ENCODE measurements at regions not wholly inside any gene's neighbourhood (a gene's known extent, or its start where the extent isn't known, plus 50 kb on each side); places are given as distances from the start of the nearest gene placed in this dataset.
"Not testable (repeated sequence)": the region's sequence is repeated elsewhere in the genome, so short reads cannot be mapped to it uniquely, and the experiment has no call there.

DNA sequence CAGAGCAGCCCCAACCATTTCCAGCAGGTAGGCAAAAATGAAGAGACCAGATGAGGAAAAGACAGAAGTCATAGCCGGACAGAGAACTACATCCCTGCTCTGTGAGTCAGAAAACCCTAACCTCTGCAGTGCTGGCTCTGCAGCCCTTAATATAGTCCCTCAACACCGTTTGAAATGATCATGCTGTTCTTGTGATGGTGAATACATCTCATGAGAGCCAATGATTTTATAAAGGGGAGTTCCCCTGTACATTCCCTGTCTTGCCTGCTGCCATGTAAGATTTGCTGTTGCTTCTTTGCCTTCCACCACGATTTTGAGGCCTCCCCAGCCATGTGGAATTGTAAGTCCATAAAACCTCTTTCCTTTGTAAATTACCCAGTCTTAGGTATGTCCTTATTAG, 216.8 kb upstream of the RFX3 start:
- TF ChIP-seq, protein P1, sequence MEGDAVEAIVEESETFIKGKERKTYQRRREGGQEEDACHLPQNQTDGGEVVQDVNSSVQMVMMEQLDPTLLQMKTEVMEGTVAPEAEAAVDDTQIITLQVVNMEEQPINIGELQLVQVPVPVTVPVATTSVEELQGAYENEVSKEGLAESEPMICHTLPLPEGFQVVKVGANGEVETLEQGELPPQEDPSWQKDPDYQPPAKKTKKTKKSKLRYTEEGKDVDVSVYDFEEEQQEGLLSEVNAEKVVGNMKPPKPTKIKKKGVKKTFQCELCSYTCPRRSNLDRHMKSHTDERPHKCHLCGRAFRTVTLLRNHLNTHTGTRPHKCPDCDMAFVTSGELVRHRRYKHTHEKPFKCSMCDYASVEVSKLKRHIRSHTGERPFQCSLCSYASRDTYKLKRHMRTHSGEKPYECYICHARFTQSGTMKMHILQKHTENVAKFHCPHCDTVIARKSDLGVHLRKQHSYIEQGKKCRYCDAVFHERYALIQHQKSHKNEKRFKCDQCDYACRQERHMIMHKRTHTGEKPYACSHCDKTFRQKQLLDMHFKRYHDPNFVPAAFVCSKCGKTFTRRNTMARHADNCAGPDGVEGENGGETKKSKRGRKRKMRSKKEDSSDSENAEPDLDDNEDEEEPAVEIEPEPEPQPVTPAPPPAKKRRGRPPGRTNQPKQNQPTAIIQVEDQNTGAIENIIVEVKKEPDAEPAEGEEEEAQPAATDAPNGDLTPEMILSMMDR (IDR thresholded peaks at IDR 0.05; ENCODE audit: low read length, missing control alignments), result no peak
- no peak for DNase-seq (ENCODE audit: low read depth)
- no peak overlapping the region for H3K4me3 ChIP-seq (replicated peaks; ENCODE audit: low read depth, low read length)

DNA sequence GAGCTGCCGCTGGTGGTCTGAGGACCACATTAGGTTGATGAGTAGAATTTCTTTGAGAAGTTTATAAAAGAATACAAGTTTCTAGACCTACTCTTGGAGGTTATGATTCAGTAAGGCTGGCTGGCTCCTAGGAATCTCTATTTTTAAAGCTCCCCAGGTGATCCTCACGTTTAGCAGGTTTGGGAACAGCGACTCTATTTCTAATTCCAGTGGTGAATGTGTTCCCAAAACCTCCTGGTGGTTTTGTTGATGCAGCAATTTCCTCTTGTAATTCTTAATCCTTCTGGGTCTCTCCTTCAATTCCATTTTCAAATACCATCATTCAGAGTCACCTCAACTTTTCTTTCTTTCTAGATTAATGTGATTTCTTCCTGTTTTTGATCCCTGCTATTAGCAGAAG, 215.9 kb upstream of the RFX3 start:
- TF ChIP-seq, protein P1 (IDR thresholded peaks at IDR 0.05; ENCODE audit: low read length, missing control alignments), result no peak
- no peak overlapping the region for H3K4me3 ChIP-seq (replicated peaks; ENCODE audit: low read depth, low read length)
- no peak for DNase-seq (ENCODE audit: low read depth)

DNA sequence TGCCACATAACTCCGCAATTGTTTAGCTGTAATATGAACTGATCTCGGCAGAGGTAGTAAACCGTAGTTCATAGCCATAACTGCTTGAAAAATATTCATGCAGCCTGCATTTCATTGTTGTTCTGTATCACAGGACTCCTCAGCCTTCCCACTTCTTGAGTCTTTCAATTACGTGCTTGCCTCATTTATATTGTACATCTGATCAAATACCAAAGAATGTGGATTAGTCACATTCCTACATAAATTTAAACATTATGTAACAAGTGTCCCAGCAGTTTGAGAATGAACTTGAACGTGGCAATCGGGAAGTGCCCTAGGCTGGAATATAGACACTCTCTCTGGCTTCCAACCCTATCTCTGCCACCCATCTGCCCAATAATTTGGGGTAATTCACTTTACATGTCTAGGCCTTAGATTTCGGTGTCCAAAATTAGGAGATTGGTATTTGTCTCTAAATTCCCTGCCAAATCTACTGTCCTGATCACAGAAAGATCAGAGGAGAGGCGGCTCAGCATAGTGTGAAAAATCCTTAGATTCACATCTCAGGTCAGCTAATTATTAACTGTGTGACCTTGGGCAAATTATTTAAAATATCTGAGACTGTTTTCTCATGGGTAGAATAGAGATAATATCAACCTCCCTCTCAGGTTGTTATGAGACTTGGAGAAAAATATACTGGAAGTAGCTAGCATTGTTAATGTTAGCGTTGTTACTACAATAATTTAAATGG, 215.1 kb upstream of the RFX3 start:
- TF ChIP-seq, protein P1 (IDR thresholded peaks at IDR 0.05; ENCODE audit: low read length, missing control alignments), result no peak
- no peak for DNase-seq (ENCODE audit: low read depth)
- no peak overlapping the region for H3K4me3 ChIP-seq (replicated peaks; ENCODE audit: low read depth, low read length)

DNA sequence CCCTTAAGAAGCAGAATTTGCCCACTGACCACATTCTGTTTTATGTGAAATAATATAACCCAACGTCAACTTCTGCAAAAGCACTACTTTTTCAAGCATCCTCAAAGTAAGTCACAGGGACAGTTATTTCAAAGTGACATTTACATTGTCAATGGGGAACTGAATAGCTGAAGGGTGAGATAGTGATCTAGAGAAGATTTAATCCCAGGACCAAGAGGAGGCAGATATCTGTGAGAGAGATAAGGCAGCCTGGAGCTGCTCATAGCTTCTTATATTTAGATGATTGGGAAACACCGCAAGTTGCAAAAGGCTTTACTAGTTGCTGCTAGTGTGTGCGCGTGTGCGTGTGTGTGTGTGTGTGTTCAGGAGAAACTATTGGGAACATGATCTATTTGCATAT, 210.4 kb upstream of the RFX3 start:
- DNase-seq (ENCODE audit: low read depth), result peak; percentile 11
- TF ChIP-seq, protein P1 (IDR thresholded peaks at IDR 0.05; ENCODE audit: low read length, missing control alignments), result no peak
- no peak overlapping the region for H3K4me3 ChIP-seq (replicated peaks; ENCODE audit: low read depth, low read length)

DNA sequence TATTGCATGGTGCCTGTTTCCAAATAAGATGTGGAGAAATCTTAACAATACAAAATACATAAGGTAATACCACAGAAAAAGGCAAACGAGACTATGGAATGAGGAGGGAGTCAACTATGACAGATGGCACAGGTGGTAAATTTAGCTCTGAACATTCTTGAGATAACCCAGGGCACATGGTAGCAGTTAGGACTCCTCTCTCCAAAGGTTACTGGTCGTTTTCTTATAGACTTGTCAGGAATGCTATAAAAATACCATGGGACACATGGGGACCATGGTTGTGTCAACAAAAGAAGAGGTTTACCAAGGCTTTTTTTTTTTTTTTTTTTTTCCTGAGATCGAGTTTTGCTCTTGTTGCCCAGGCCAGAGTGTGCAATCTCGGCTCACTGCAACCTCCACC, 209.4 kb upstream of the RFX3 start:
- no peak for DNase-seq (ENCODE audit: low read depth)
- H3K4me3 ChIP-seq (replicated peaks; ENCODE audit: low read depth, low read length), result no peak overlapping the region
- TF ChIP-seq, protein P1 (IDR thresholded peaks at IDR 0.05; ENCODE audit: low read length, missing control alignments), result no peak

DNA sequence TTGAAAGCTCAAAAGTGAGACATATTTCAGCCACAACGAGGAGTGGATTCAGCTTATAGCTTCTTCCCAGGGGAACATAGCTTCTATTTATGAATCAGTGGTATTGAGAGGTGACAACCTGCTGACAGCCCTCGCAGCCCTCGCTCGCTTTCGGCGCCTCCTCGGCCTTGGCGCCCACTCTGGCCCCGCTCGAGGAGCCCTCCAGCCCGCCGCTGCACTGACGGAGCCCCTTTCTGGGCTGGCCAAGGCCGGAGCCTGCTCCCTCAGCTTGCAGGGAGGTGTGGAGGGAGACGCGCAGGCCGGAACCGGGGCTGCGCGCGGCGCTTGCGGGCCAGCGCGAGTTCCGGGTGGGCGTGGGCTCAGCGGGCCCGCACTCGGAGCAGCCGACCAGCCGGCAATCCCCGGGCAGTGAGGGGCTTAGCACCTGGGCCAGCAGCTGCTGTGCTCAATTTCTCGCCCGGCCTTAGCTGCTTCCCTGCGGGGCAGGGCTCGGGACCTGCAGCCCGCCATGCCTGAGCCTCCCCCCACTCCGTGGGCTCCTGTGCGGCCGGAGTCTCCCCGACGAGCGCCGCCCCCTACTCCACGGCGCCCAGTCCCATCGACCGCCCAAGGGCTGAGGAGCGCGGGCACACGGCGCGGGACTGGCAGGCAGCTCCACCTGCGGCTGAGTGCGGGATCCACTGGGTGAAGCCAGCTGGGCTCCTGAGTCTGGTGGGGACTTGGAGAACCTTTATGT, 207.9 kb upstream of the RFX3 start:
- not testable (repeated sequence) for DNase-seq (ENCODE audit: low read depth); H3K4me3 ChIP-seq (replicated peaks; ENCODE audit: low read depth, low read length)

DNA sequence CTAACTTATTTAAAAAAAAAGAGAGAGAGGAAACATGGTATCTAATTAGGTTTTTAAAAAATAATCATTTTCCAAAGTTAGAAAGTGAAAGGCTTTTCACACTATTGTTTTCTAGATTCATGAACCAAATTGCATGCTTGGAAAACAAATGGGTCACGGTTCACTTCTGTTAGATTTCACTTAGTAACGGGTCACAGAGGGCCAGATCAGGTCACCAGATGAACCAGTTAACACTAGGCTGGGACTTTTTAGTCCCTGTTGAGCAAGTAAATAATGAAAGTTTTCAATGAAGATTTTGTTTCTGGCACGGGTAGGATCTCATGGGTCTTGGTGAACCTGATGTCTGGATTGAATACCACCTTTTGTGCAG, 207.2 kb upstream of the RFX3 start:
- TF ChIP-seq, protein P1 (IDR thresholded peaks at IDR 0.05; ENCODE audit: low read length, missing control alignments), result no peak
- no peak overlapping the region for H3K4me3 ChIP-seq (replicated peaks; ENCODE audit: low read depth, low read length)
- no peak for DNase-seq (ENCODE audit: low read depth)

Data from fibroblast of pulmonary artery (primary cell).